Fibroblast of gingiva (primary cell): ENCODE measurements at regions not wholly inside any gene's neighbourhood (a gene's known extent, or its start where the extent isn't known, plus 50 kb on each side); places are given as distances from the start of the nearest gene placed in this dataset.
A peak's percentile ranks its signal among the peaks of the same experiment; 100 is the strongest.

Source experiments
- DNase-seq: peaks from one replicate; pipeline ENCODE4 v3.0.0-alpha.2; 2011; ENCODE audit warnings: low read depth

GRCh38 chr12:71009430-71010142 is 89.0 kb upstream of the PTPRR start:
- DNase-seq = no peak

- DNase-seq = peak; percentile 17
Measured at GRCh38 chr12:71008616-71009015, 88.1 kb upstream of the PTPRR start.

- peak; percentile 27 for DNase-seq
Measured at GRCh38 chr12:71007781-71008404, 87.4 kb upstream of the PTPRR start.

DNA sequence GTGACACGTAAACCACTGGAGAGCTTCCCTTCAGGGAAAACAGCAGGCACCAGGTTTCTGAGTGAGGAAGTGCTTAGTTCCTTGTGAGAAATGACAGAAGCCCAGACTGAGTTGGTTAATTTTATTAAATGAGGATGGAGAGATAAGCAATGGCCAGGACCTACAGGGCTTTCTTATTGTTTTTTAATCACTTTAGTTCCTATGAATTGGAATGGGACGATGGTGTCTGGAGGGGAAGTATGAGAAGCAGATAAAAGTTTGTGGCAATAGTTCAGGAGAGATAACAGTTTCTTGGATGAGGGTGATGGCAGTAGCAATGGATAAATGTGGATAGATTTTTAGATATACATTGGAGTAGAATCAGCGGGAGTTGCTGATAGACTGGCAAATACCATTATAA is 86.5 kb upstream of the PTPRR start:
- DNase-seq = no peak

DNA sequence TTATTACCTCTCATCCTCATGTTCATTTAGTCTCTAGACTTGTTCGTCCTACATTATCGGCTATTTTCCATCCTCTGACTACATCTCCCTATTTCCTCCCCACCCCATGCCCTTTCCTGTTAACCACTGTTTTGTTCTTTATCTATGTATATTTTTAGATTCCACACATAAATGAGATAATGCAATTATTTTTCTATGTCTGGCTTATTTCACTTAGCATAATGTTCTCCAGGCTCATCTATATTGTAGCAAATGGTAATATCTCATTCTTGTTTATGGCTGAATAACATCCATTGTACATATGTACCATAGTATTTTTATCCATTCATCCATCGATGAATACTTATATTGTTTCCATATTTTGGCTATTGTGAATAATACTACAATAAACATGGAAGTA is 84.6 kb upstream of the PTPRR start:
- DNase-seq = no peak

DNA sequence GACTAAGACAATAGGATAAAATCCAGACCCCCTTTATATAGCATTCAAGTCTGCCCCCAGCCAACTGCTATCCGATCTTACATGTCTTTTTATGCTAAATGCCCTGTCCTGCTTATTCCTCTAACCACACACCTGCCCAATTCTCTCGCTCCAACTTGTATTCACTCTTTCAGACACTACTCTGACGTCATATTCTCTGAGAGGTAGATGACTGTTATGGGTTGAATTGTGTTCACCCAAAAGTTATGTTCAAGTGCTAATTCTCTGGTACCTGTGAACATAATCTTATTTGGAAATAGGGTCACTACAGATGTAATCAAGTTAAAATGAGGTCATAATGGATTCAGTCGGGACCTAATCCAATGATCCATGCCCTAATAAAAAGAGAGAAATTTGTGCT is 84.0 kb upstream of the PTPRR start:
- DNase-seq = no peak

GRCh38 chr12:71000748-71001147 is 80.2 kb upstream of the PTPRR start:
- no peak for DNase-seq

DNA sequence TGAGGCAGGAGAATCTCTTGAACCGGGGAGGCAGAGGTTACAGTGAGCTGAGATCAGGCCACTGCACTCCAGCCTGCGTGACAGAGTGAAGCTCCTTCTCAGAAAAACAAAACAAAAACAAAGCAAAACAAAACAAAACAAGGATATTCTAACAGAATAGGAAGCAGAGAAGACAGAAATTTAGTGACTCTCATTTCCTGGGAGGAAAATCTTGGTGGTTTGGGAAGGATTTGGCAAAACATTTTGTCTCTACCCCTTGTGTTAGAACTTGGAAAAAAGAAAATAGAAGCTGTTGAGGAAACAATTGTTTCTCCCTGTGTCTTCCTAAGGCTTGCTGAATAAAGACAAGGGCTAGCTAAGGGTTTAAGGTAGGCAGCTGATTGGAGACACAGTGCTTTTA is 79.7 kb upstream of the PTPRR start:
- DNase-seq = no peak

DNA sequence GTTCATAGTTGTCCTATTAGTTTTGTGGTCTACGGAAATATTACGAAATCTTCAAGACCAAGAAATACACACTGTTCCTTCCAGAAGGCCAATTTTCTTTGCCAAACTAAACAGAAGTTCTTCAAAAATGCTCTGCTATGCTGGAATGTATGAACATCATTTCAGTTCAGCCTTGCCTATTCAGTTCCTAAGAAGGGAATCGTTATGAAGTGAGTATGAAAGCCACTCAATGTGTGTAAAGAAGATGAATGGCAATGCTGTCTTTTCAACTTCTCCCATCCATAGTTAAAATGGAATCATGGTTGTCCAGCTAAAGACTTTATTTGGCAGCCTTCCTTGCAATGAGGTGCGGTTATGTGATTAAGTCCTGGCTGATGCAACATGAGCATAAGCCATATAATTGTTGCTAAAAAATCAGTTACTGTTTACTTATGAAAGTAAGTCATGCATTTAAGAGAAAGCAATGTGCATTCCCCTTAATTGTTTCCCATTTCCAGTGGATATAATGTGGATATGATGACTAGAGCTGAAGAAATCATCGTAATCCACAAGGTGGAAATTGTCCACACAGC is 73.8 kb upstream of the PTPRR start:
- peak; percentile 96 for DNase-seq

DNA sequence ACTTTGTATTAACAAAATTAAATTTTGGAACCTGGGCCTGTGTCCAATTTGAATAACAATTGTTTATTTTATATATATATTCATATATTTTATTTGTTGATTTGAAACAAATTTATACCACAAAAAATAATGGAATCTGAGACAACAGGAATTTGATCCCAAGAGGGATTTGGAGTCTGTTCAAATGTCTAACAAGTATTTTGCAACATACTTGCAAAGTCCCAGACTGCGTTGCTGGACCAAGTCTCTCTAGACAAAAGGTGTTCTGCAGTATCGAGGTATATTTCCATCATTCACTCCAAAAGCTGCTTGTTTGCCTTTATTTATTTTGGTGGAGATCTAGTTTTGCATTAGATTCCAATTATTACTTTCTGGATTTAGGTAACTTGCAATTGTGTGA is 68.7 kb upstream of the PTPRR start:
- DNase-seq = peak; percentile 66

- DNase-seq = peak; percentile 88
Measured at GRCh38 chr12:70985850-70986249, 65.3 kb upstream of the PTPRR start.

- DNase-seq = no peak
Measured at GRCh38 chr12:70983692-70984091, 63.2 kb upstream of the PTPRR start.

DNA sequence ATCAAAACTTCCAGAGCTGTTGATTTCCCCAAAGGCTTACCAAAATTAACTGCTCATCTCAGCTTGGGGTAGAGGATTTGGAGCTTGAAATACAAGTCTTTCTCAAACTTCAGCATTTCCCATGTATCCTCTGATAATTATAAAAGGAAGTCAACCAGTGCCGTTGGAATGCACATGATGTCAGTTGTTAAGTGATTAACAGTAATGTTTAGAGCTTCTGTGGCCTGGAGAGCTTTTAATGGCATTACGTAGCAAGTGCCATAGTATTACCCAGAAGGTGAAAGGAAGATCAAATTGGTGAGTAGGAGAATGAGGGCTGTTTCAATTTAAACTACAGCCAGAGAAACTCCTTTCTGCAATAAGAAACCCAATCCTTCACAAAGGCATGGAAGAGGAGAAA is 62.5 kb upstream of the PTPRR start:
- no peak for DNase-seq

- DNase-seq = no peak
Measured at GRCh38 chr12:70982286-70982685, 61.7 kb upstream of the PTPRR start.

GRCh38 chr12:70971001-70971794 is 50.7 kb upstream of the PTPRR start:
- DNase-seq = peak; percentile 82
